H1 (cell line): ENCODE measurements at regions not wholly inside any gene's neighbourhood (a gene's known extent, or its start where the extent isn't known, plus 50 kb on each side); places are given as distances from the start of the nearest gene placed in this dataset.

Experiments
- CTCF ChIA-PET: fragments of 300-600 bp; sonication (Branson Sonifier 250); formaldehyde crosslinking; loops from one replicate; lab custom pipeline; 2021; ENCODE audit not compliant: partially characterized antibody; lab: Charles Lee
- POLR2A ChIA-PET: fragments of 300-600 bp; sonication (Branson Sonifier 250); formaldehyde crosslinking; loops from one replicate; lab custom pipeline; 2021; ENCODE audit warnings: inconsistent platforms; ENCODE audit not compliant: partially characterized antibody; lab: Charles Lee
- DNase-seq, 2 experiments: peaks; one replicate each; pipeline versions ENCODE4 v3.0.0 to v3.0.0-alpha.2; 2010 to 2022; ENCODE audit warnings: low spot score in 2 of 2, low read depth in 1 of 2, mixed read lengths in 1 of 2
- FAIRE-seq: peaks from 2 replicates; lab custom pipeline; 2011; peaks lifted over from hg19 to GRCh38; lab: Jason Lieb, UNC
- H2AFZ ChIP-seq: 2 replicates; pipeline ENCODE4 v1.8.1; 2012; ENCODE audit warnings: low read length, inconsistent platforms
- H2AK5ac ChIP-seq: 2 replicates; pipeline ENCODE4 v1.6.1; 2013; ENCODE audit warnings: low read depth, low read length
- H2BK120ac ChIP-seq: replicated peaks from 2 replicates; pipeline ENCODE3; 2013; ENCODE audit warnings: low read depth, low read length, inconsistent platforms
- H2BK12ac ChIP-seq: 2 replicates; pipeline ENCODE4 v1.6.1; 2013; ENCODE audit warnings: low read depth, low read length
- H2BK15ac ChIP-seq: 2 replicates; pipeline ENCODE4 v1.6.1; 2013; ENCODE audit warnings: low read length
- H2BK20ac ChIP-seq: 2 replicates; pipeline ENCODE4 v1.6.1; 2013; ENCODE audit warnings: low read length
- H2BK5ac ChIP-seq: 2 replicates; pipeline ENCODE4 v1.6.1; 2013; ENCODE audit warnings: low read depth, low read length
- H3K14ac ChIP-seq: 2 replicates; pipeline ENCODE4 v1.6.1; 2013; ENCODE audit warnings: inconsistent platforms; ENCODE audit not compliant: insufficient read length
- H3K18ac ChIP-seq: 2 replicates; pipeline ENCODE4 v1.6.1; 2013; ENCODE audit warnings: low read length; ENCODE audit errors: extremely low read depth
- H3K23ac ChIP-seq: 2 replicates; pipeline ENCODE4 v1.6.1; 2013; ENCODE audit warnings: inconsistent platforms; ENCODE audit not compliant: insufficient read length
- H3K23me2 ChIP-seq: 2 replicates; pipeline ENCODE4 v1.6.1; 2013; ENCODE audit warnings: low read depth, low read length
- H3K27ac ChIP-seq: 2 replicates; pipeline ENCODE4 v1.6.1; 2011; ENCODE audit warnings: low read depth, low read length, inconsistent platforms
- H3K27me3 ChIP-seq, 4 experiments: replicated peaks in 1 of 4; 1 replicate in 1 of 4; 2 replicates in 3 of 4; pipeline versions ENCODE4 v1.6.1 to v1.8.1; 2011 to 2013; ENCODE audit warnings: low read length in 3 of 4, mild to moderate bottlenecking in 3 of 4, inconsistent platforms in 2 of 4, mixed read lengths in 2 of 4, moderate library complexity in 1 of 4; ENCODE audit not compliant: control insufficient read depth in 3 of 4, insufficient read depth in 3 of 4; ENCODE audit errors: extremely low read depth in 1 of 4
- H3K36me3 ChIP-seq, 4 experiments: 2 replicates each; pipeline versions ENCODE4 v1.6.1 to v1.8.1; 2011 to 2013; ENCODE audit warnings: mild to moderate bottlenecking in 4 of 4, low read length in 3 of 4, moderate library complexity in 2 of 4, control low read depth in 1 of 4, inconsistent platforms in 1 of 4; ENCODE audit not compliant: insufficient read depth in 4 of 4, control insufficient read depth in 2 of 4
- H3K4ac ChIP-seq: replicated peaks from 2 replicates; pipeline ENCODE3; 2013; ENCODE audit warnings: low read length, low read depth, mixed read lengths, inconsistent platforms; ENCODE audit not compliant: insufficient read length
- H3K4me1 ChIP-seq, 4 experiments: replicated peaks in 1 of 4; 1 replicate in 1 of 4; 2 replicates in 3 of 4; pipeline versions ENCODE4 v1.6.1 to v1.8.1; 2011 to 2013; ENCODE audit warnings: low read length in 3 of 4, inconsistent platforms in 2 of 4, mixed read lengths in 1 of 4; ENCODE audit not compliant: insufficient read depth in 4 of 4, control insufficient read depth in 3 of 4
- H3K4me2 ChIP-seq, 2 experiments: 2 replicates each; pipeline versions ENCODE4 v1.6.1 to v1.8.1; 2011 to 2013; ENCODE audit warnings: low read depth in 2 of 2, low read length in 2 of 2, control low read depth in 1 of 2, inconsistent platforms in 1 of 2, mild to moderate bottlenecking in 1 of 2; ENCODE audit not compliant: insufficient read depth in 1 of 2
- H3K4me3 ChIP-seq, 4 experiments: fragments of 200-600, 300-600 bp in 1 of 4; sonication (generic), shearing (Covaris generic), sonication (Bioruptor Twin) in 1 of 4; 2 replicates each; pipeline versions ENCODE4 v1.5.1 to v1.8.1; 2011 to 2016; ENCODE audit warnings: low read length in 4 of 4, low read depth in 3 of 4, control low read depth in 2 of 4, inconsistent platforms in 2 of 4, mild to moderate bottlenecking in 2 of 4, mixed read lengths in 1 of 4, moderate library complexity in 1 of 4; ENCODE audit not compliant: insufficient read depth in 2 of 4; ENCODE audit errors: extremely low read depth in 1 of 4
- H3K56ac ChIP-seq: replicated peaks from 2 replicates; pipeline ENCODE3; 2013; ENCODE audit warnings: low read depth, mild to moderate bottlenecking, mixed read lengths, low read length, inconsistent platforms; ENCODE audit not compliant: insufficient read length
- H3K79me1 ChIP-seq: 2 replicates; pipeline ENCODE4 v1.6.1; 2013; ENCODE audit warnings: low read depth, low read length, control low read depth
- H3K79me2 ChIP-seq, 2 experiments: 2 replicates each; pipeline versions ENCODE4 v1.6.1 to v1.8.1; 2012 to 2013; ENCODE audit warnings: low read length in 2 of 2, mild to moderate bottlenecking in 2 of 2, inconsistent platforms in 1 of 2; ENCODE audit not compliant: insufficient read depth in 2 of 2, control insufficient read depth in 1 of 2
- H3K9ac ChIP-seq, 4 experiments: replicated peaks in 1 of 4; 1 replicate in 1 of 4; 2 replicates in 3 of 4; pipeline versions ENCODE4 v1.6.1 to v1.8.1; 2011 to 2013; ENCODE audit warnings: low read depth in 3 of 4, low read length in 3 of 4, control low read depth in 2 of 4, mild to moderate bottlenecking in 2 of 4, moderate library complexity in 2 of 4, inconsistent platforms in 1 of 4; ENCODE audit errors: extremely low read depth in 1 of 4
- H3K9me3 ChIP-seq, 2 experiments: 2 replicates each; pipeline versions ENCODE4 v1.6.1 to v1.8.1; 2012 to 2013; ENCODE audit warnings: mild to moderate bottlenecking in 2 of 2, moderate library complexity in 2 of 2, control low read depth in 1 of 2, inconsistent platforms in 1 of 2, low read depth in 1 of 2, low read length in 1 of 2, mixed read lengths in 1 of 2; ENCODE audit not compliant: insufficient read depth in 2 of 2
- H4K20me1 ChIP-seq, 2 experiments: replicated peaks in 1 of 2; 2 replicates each; pipeline versions ENCODE3 to v1.8.1; 2011 to 2013; ENCODE audit warnings: inconsistent platforms in 2 of 2, low read length in 2 of 2, mild to moderate bottlenecking in 1 of 2; ENCODE audit not compliant: insufficient read depth in 2 of 2, control insufficient read depth in 1 of 2
- H4K5ac ChIP-seq: 2 replicates; pipeline ENCODE4 v1.6.1; 2013; ENCODE audit warnings: low read length, low read depth, mixed read lengths, inconsistent platforms; ENCODE audit not compliant: insufficient read length
- H4K8ac ChIP-seq: 2 replicates; pipeline ENCODE4 v1.8.0; 2013; ENCODE audit warnings: mild to moderate bottlenecking, moderate library complexity, low read length, inconsistent platforms; ENCODE audit not compliant: insufficient read depth; ENCODE audit errors: extremely low read depth
- H4K91ac ChIP-seq: replicated peaks from 2 replicates; pipeline ENCODE3; 2013; ENCODE audit warnings: low read length, mixed read lengths, inconsistent platforms; ENCODE audit not compliant: insufficient read length
- RNF2 ChIP-seq: fragments of 200-900, 300-1000 bp; sonication (generic); IDR thresholded peaks from 2 replicates; pipeline ENCODE4 v1.7.1; 2016; ENCODE audit warnings: borderline replicate concordance, low read depth, mild to moderate bottlenecking, antibody characterized with exemption, low read length; ENCODE audit not compliant: poor library complexity, severe bottlenecking; ENCODE audit errors: missing control alignments
- RXRA ChIP-seq: IDR thresholded peaks from 2 replicates; pipeline ENCODE4 v1.6.1; 2011; ENCODE audit warnings: low read depth, mild to moderate bottlenecking, low read length, moderate library complexity; ENCODE audit not compliant: insufficient read depth
- WGBS, 2 experiments: shearing (Covaris generic) in 1 of 2; methylation state at CpG; one replicate each; pipeline versions ENCODE4 v1.1.6 to v1.1.7; 2013 to 2015; ENCODE audit warnings: low lambda C conversion rate in 2 of 2, mixed read lengths in 2 of 2, inconsistent platforms in 1 of 2, low coverage in 1 of 2, missing lambda C conversion rate in 1 of 2; ENCODE audit not compliant: insufficient replicate concordance in 2 of 2, insufficient coverage in 1 of 2, insufficient read length in 1 of 2; ENCODE audit errors: extremely low coverage in 1 of 2, missing lambda C conversion rate in 1 of 2; 5-methylcytosine and 5-hydroxymethylcytosine counted together
- TF ChIP-seq, protein P1 (sequence below): IDR thresholded peaks from 2 replicates; pipeline ENCODE4 v1.6.1; 2011; ENCODE audit warnings: low read depth, mild to moderate bottlenecking, low read length; ENCODE audit not compliant: insufficient read depth
- TF ChIP-seq, protein P2 (sequence below), 3 experiments: IDR thresholded peaks; 1 replicate in 2 of 3; 2 replicates in 1 of 3; pipeline versions ENCODE4 v1.5.1 to v1.6.1; 2011; ENCODE audit warnings: low read length in 3 of 3, mild to moderate bottlenecking in 3 of 3, inconsistent platforms in 2 of 3, low read depth in 1 of 3, moderate library complexity in 1 of 3; ENCODE audit not compliant: insufficient read depth in 1 of 3; ENCODE audit errors: control extremely low read depth in 1 of 3

GRCh38 chr13:90405301-90405700 lies 942.2 kb upstream of the MIR17HG start:
- Histone ChIP-seq H4K91ac (no peak overlapping the region), H3K4me2 (no peak overlapping the region), H3K23me2 (no peaks in the 10 kb centered on the region), H3K27me3 (no peaks in the 10 kb centered on the region), H4K5ac (no peak overlapping the region), H3K4me3 (no peak overlapping the region), H3K18ac (no peak overlapping the region), H2BK15ac (no peak overlapping the region), H3K36me3 (no peaks in the 10 kb centered on the region), H3K4me1 (no peaks in the 10 kb centered on the region), H3K23ac (no peak overlapping the region), H3K9ac (no peak overlapping the region), H2BK120ac (no peak overlapping the region), H2AFZ (no peak overlapping the region), H2BK20ac (no peak overlapping the region), H3K4ac (no peak overlapping the region), H3K56ac (no peak overlapping the region), H2BK12ac (no peak overlapping the region), H2AK5ac (no peak overlapping the region), H3K27ac (no peak overlapping the region), H2BK5ac (no peak overlapping the region), H3K79me1 (no peaks in the 10 kb centered on the region), H3K79me2 (no peaks in the 10 kb centered on the region), H4K20me1 (no peaks in the 10 kb centered on the region), H3K9me3 (no peaks in the 10 kb centered on the region), H4K8ac (no peak overlapping the region), H3K14ac (no peak overlapping the region)
- DNase-seq (no peak), FAIRE-seq (no peak)
- POLR2A ChIA-PET = no interaction called here
- CTCF ChIA-PET = interaction anchor here (1.4 kb wide), 1 partner anchor 9 kb away, joined by 3 read pairs; no protein-coding TSS in a partner anchor
- TF ChIP-seq, protein P1, sequence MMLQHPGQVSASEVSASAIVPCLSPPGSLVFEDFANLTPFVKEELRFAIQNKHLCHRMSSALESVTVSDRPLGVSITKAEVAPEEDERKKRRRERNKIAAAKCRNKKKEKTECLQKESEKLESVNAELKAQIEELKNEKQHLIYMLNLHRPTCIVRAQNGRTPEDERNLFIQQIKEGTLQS = no peak
- TF ChIP-seq RNF2 = no peak
- TF ChIP-seq, protein P2, sequence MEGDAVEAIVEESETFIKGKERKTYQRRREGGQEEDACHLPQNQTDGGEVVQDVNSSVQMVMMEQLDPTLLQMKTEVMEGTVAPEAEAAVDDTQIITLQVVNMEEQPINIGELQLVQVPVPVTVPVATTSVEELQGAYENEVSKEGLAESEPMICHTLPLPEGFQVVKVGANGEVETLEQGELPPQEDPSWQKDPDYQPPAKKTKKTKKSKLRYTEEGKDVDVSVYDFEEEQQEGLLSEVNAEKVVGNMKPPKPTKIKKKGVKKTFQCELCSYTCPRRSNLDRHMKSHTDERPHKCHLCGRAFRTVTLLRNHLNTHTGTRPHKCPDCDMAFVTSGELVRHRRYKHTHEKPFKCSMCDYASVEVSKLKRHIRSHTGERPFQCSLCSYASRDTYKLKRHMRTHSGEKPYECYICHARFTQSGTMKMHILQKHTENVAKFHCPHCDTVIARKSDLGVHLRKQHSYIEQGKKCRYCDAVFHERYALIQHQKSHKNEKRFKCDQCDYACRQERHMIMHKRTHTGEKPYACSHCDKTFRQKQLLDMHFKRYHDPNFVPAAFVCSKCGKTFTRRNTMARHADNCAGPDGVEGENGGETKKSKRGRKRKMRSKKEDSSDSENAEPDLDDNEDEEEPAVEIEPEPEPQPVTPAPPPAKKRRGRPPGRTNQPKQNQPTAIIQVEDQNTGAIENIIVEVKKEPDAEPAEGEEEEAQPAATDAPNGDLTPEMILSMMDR (IDR thresholded peaks at IDR 0.05; ENCODE audit: control extremely low read depth in 1 of 3, insufficient read depth in 1 of 3, low read depth in 1 of 3, low read length in 3 of 3) = no peak
- TF ChIP-seq RXRA = no peak
- 86% methylated on average over 1 of the region's 1 CpG; no CpG with 5 or more reads in 1 of the 2 experiments for WGBS, 2 experiments
